Activated B cell treated with CpG ODN at 0.5 μM for 24 hours (primary cell): ENCODE measurements at regions not wholly inside any gene's neighbourhood (a gene's known extent, or its start where the extent isn't known, plus 50 kb on each side); places are given as distances from the start of the nearest gene placed in this dataset.

Experiments
- ATAC-seq: fragments of 200-7000 bp; cut with Tn5 transposase; one replicate; pipeline ENCODE4 v1.10.0; 2021; ENCODE audit warnings: low read depth, mild to moderate bottlenecking, moderate library complexity
- CTCF ChIA-PET: fragments of 350-600 bp; sonication (Branson Sonifier 250); formaldehyde crosslinking; loops from one replicate; lab custom pipeline; 2021; ENCODE audit warnings: antibody characterized with exemption; lab: Charles Lee
- POLR2A ChIA-PET: fragments of 350-600 bp; sonication (Branson Sonifier 250); formaldehyde crosslinking; loops from one replicate; lab custom pipeline; 2021; ENCODE audit warnings: antibody characterized with exemption; lab: Charles Lee
- DNase-seq: peaks from one replicate; pipeline ENCODE4 v3.0.0; 2022
- H3K27ac Mint-ChIP-seq: one replicate; pipeline ENCODE4 v1.8.0; 2020; ENCODE audit warnings: mixed read lengths
- H3K27me3 Mint-ChIP-seq: one replicate; pipeline ENCODE4 v1.8.0; 2021; ENCODE audit warnings: mixed read lengths
- H3K36me3 Mint-ChIP-seq: one replicate; pipeline ENCODE4 v1.8.0; 2021; ENCODE audit warnings: low read depth, mixed read lengths
- H3K4me1 Mint-ChIP-seq: one replicate; pipeline ENCODE4 v1.8.0; 2021; ENCODE audit warnings: mixed read lengths
- H3K4me3 Mint-ChIP-seq: one replicate; pipeline ENCODE4 v1.8.0; 2020; ENCODE audit warnings: mild to moderate bottlenecking, mixed read lengths
- H3K9me3 Mint-ChIP-seq: one replicate; pipeline ENCODE4 v1.8.0; 2020; ENCODE audit warnings: mixed read lengths
- intact Hi-C: fragments of 100-400 bp; cut with micrococcal nuclease; formaldehyde crosslinking; loops from one replicate; pipeline ENCODE4 v1.15.1; 2024
- TF ChIP-seq, protein P1 (sequence below): fragments of 200-600 bp; IDR thresholded peaks from one replicate; pipeline ENCODE4 v1.8.0; 2022; ENCODE audit warnings: antibody characterized with exemption, mild to moderate bottlenecking

DNA sequence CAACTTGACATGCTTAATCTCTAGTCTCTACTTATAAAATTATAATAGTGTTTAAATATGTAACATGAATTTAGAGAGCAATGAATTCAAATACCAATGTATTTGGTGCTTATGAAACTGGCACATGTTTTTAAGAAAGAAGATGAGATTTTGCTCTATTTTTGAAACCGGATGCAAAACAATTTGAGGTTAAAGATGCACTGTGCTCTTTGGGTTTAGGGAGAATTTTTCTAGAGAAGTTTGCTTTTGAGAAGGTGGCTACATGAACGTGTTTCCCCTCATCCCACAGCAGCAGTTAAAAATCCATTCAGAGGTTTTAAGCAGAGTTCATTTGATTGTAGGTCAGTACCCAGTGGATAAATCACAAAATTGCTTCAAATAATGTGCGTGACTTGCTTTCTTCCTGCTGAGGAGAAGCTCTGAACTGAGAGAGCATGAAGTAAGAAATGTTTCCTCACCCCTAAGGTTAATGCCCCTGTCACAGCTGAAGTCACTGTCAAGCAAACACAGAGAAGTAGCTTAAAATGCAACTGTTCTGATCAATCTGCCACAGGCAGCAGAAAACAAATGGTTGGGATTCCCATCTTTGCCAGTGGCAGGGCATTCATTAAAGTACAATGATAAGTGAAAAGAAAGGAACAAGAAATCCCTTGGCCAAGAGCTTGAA is 241.9 kb upstream of the SYT1 start:
- Mint-ChIP-seq H3K9me3 (peaks cover 3% of the 10 kb centered on the region), H3K27me3 (no peaks in the 10 kb centered on the region), H3K4me1 (no peaks in the 10 kb centered on the region), H3K36me3 (no peaks in the 10 kb centered on the region), H3K27ac (no peak overlapping the region), H3K4me3 (no peak overlapping the region)
- ATAC-seq, result no peak
- no peak for DNase-seq
- POLR2A ChIA-PET, result no interaction called here
- CTCF ChIA-PET, result no interaction called here
- intact Hi-C loops, result no loop called here
- TF ChIP-seq, protein P1, sequence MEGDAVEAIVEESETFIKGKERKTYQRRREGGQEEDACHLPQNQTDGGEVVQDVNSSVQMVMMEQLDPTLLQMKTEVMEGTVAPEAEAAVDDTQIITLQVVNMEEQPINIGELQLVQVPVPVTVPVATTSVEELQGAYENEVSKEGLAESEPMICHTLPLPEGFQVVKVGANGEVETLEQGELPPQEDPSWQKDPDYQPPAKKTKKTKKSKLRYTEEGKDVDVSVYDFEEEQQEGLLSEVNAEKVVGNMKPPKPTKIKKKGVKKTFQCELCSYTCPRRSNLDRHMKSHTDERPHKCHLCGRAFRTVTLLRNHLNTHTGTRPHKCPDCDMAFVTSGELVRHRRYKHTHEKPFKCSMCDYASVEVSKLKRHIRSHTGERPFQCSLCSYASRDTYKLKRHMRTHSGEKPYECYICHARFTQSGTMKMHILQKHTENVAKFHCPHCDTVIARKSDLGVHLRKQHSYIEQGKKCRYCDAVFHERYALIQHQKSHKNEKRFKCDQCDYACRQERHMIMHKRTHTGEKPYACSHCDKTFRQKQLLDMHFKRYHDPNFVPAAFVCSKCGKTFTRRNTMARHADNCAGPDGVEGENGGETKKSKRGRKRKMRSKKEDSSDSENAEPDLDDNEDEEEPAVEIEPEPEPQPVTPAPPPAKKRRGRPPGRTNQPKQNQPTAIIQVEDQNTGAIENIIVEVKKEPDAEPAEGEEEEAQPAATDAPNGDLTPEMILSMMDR, result no peak

DNA sequence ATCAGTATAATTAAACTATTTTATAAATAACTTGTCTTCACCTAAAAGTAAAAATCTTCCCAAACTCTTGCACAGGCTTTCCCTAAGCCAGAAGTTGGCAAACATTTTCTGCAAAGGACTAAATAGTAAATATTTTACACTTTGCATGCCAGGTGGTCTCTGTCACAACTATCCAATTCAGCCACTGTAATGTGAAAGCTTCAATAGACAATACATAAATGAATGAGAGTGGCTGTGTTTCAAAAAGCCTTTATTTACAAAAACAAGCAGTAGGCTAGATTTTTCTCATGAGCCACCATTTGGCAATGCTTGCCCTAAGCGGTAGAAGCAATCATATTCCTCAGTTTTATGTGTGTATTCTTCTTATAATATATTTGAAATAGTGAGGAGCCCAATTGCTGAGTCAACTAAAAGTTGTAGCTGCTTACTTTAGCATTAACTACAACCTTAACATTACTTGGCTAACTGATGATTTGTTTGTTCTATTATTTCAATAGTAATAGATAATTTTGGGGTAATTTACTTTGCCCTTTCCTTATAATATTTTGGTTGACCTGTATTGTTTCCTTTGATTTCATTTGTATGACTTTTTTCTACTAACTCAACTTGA is 236.0 kb upstream of the SYT1 start:
- TF ChIP-seq, protein P1, result no peak
- Mint-ChIP-seq H3K27ac (no peak overlapping the region), H3K9me3 (peaks cover 2% of the 10 kb centered on the region), H3K36me3 (no peaks in the 10 kb centered on the region), H3K4me1 (no peaks in the 10 kb centered on the region), H3K4me3 (no peak overlapping the region), H3K27me3 (no peaks in the 10 kb centered on the region)
- intact Hi-C loops, result no loop called here
- CTCF ChIA-PET, result no interaction called here
- DNase-seq (no peak), ATAC-seq (no peak)
- POLR2A ChIA-PET, result no interaction called here

DNA sequence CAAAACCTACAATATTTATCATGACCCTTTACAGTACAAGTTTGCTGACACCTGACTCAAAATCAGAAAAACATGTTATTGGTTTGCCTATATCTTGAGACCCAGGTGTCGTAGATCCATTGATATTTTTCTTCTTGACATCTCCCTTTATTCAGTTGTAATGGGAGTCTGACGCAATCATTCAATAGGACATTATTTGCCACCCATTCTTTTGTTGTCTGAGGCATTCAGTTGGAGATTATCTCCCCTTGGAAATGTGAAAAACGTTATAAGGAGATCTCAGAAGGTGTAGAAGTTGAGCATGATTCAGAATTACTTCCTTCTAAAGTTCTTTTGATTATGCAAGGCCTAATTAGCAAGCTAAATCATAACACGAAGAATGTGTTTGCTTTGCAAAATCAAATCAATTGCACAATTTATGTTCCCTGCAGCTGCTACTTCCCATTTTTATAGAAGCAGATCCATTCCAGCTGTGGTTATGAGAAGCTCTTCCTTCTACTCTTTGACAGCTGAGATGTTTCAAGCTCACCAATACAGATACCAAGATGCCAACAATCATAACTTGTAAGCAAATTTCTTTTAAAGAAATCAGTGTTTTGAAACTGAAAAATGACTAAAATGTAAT is 228.2 kb upstream of the SYT1 start:
- DNase-seq, result no peak
- CTCF ChIA-PET, result no interaction called here
- intact Hi-C loops, result no loop called here
- H3K4me1 Mint-ChIP-seq, result no peaks in the 10 kb centered on the region
- H3K9me3 Mint-ChIP-seq, result no peaks in the 10 kb centered on the region
- no peak overlapping the region for H3K4me3 Mint-ChIP-seq
- no peaks in the 10 kb centered on the region for H3K27me3 Mint-ChIP-seq
- H3K36me3 Mint-ChIP-seq, result no peaks in the 10 kb centered on the region
- ATAC-seq, result no peak
- POLR2A ChIA-PET, result no interaction called here
- TF ChIP-seq, protein P1, result no peak
- H3K27ac Mint-ChIP-seq, result no peak overlapping the region

DNA sequence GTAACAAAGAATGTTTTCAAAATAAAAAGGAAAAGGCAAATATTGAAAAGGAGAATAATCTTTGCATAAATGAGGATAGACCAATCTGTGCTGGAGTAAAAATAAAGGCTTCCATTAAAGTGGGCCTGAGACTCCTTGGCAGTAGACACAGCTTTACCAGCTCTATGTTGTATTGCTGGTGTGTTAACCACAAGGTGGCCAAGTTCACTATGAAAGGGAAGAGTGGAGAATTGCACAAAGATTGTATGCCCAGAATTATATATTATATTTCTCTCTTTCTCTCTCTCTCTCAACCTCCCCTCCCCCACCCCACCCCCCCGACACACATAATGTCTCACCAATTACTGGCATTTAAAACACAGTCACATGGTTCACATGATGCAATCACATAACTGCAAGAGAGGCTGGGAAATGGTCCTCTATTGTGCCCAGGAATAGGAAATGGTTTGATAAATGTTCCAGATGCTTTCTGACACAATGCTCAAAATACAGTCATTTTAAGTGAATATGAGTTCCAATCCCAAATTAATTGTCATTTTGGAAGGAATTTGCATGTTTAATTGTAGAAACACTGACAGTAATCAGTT is 222.6 kb upstream of the SYT1 start:
- POLR2A ChIA-PET, result no interaction called here
- DNase-seq (no peak), ATAC-seq (no peak)
- CTCF ChIA-PET, result no interaction called here
- H3K4me3 Mint-ChIP-seq, result no peak overlapping the region
- H3K27me3 Mint-ChIP-seq, result no peaks in the 10 kb centered on the region
- TF ChIP-seq, protein P1, result no peak
- no peaks in the 10 kb centered on the region for H3K9me3 Mint-ChIP-seq
- no peaks in the 10 kb centered on the region for H3K4me1 Mint-ChIP-seq
- no peaks in the 10 kb centered on the region for H3K36me3 Mint-ChIP-seq
- intact Hi-C loops, result no loop called here
- no peak overlapping the region for H3K27ac Mint-ChIP-seq

DNA sequence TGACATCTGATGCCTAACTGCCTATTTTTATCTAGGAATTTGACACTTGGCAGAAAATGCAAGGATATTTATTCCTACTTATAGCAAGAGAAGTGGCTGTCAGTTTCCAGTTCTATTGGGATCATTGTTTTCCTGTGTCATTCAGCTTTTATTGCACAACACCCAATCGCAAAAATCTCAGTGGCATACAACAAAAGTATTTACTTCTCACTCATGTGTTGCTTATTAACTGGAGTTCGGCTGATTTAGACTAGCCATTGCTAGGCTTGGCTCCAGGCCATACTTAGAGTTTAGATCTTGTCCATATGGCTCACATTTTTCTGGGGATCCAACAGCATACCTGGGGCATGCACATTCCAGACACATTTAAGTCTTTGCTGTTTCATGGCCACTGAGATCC is 218.6 kb upstream of the SYT1 start:
- DNase-seq, result no peak
- H3K36me3 Mint-ChIP-seq, result no peaks in the 10 kb centered on the region
- ChIA-PET CTCF (no interaction called here), POLR2A (no interaction called here)
- intact Hi-C loops, result no loop called here
- no peak overlapping the region for H3K27ac Mint-ChIP-seq
- peaks cover 3% of the 10 kb centered on the region for H3K9me3 Mint-ChIP-seq
- no peak overlapping the region for H3K4me3 Mint-ChIP-seq
- H3K27me3 Mint-ChIP-seq, result no peaks in the 10 kb centered on the region
- no peaks in the 10 kb centered on the region for H3K4me1 Mint-ChIP-seq
- no peak for ATAC-seq
- TF ChIP-seq, protein P1, result no peak
